ENCODE measurements at regions not wholly inside any gene's neighbourhood (a gene's known extent, or its start where the extent isn't known, plus 50 kb on each side); places are given as distances from the start of the nearest gene placed in this dataset.

GRCh38 chr12:58026897-58027891, 85.8 kb downstream of the ATP23 start:
- Mint-ChIP-seq H3K4me1 (no peaks in the 10 kb centered on the region), H3K27me3 (peaks cover 10% of the 10 kb centered on the region), H3K27ac (no peak overlapping the region), H3K4me3 (no peak overlapping the region), H3K9me3 (ENCODE audit: insufficient read depth) (peaks cover 9% of the 10 kb centered on the region)
- Histone ChIP-seq H3K36me3 (replicated peaks in 1 of 2; ENCODE audit: control extremely low read depth in 1 of 2, control insufficient read depth in 1 of 2, extremely low read depth in 1 of 2, insufficient read depth in 2 of 2, low read length in 1 of 2) (no peaks in the 10 kb centered on the region), H3K9ac (ENCODE audit: low read length) (no peak overlapping the region), H3K4me3 (ENCODE audit: control extremely low read depth in 1 of 5, extremely low read depth in 1 of 5, insufficient read depth in 1 of 5, low read depth in 2 of 5, low read length in 4 of 5) (no peak overlapping the region), H3K4me2 (replicated peaks; ENCODE audit: low read depth, low read length, poor library complexity, severe bottlenecking) (no peak overlapping the region), H3K4me1 (ENCODE audit: control insufficient read depth in 2 of 2, insufficient read depth in 2 of 2, low read length in 2 of 2) (no peaks in the 10 kb centered on the region), H2AFZ (ENCODE audit: insufficient read depth, low read depth, low read length, poor library complexity, severe bottlenecking) (no peak overlapping the region), H3K79me2 (ENCODE audit: control insufficient read depth, insufficient read depth, low read length) (no peaks in the 10 kb centered on the region), H3K27ac (ENCODE audit: low read length in 2 of 2) (no peak overlapping the region), H3K9me3 (ENCODE audit: control extremely low read depth in 1 of 3, control insufficient read depth in 2 of 3, insufficient read depth in 1 of 3, low read length in 2 of 3) (peaks cover 1 to 10% (median 3%) of the 10 kb centered on the region in 3 donors), H3K27me3 (replicated peaks in 1 of 4; ENCODE audit: control extremely low read depth in 1 of 4, control insufficient read depth in 3 of 4, insufficient read depth in 4 of 4, low read length in 3 of 4) (peaks cover 0 to 7% (median 0%) of the 10 kb centered on the region in 4 experiments), H4K20me1 (ENCODE audit: control insufficient read depth, insufficient read depth, low read length, poor library complexity, severe bottlenecking) (no peaks in the 10 kb centered on the region)
- DNase-seq, result no peak
- no peak for TF ChIP-seq CTCF (IDR thresholded peaks at IDR 0.05)
- TF ChIP-seq EZH2 (IDR thresholded peaks at IDR 0.05; ENCODE audit: borderline replicate concordance, insufficient read depth, low read depth, low read length, poor library complexity, severe bottlenecking), result no peak
- intact Hi-C loops (cut with micrococcal nuclease), result no loop called here
- 90% methylated on average over 5 of the region's 9 CpGs for WGBS (ENCODE audit: insufficient coverage)
- ATAC-seq (ENCODE audit: low read depth), result no peak
- CTCF ChIA-PET, result no interaction called here
- POLR2A ChIA-PET, result no interaction called here

- Histone ChIP-seq H3K4me2 (replicated peaks; ENCODE audit: low read depth, low read length, poor library complexity, severe bottlenecking) (no peak overlapping the region), H3K79me2 (ENCODE audit: control insufficient read depth, insufficient read depth, low read length) (no peaks in the 10 kb centered on the region), H3K4me1 (ENCODE audit: control insufficient read depth in 2 of 2, insufficient read depth in 2 of 2, low read length in 2 of 2) (no peaks in the 10 kb centered on the region), H3K27me3 (replicated peaks in 1 of 4; ENCODE audit: control extremely low read depth in 1 of 4, control insufficient read depth in 3 of 4, insufficient read depth in 4 of 4, low read length in 3 of 4) (no peaks in the 10 kb centered on the region), H3K9me3 (ENCODE audit: control extremely low read depth in 1 of 3, control insufficient read depth in 2 of 3, insufficient read depth in 1 of 3, low read length in 2 of 3) (peaks cover 1 to 4% (median 3%) of the 10 kb centered on the region in 3 donors), H2AFZ (ENCODE audit: insufficient read depth, low read depth, low read length, poor library complexity, severe bottlenecking) (no peak overlapping the region), H4K20me1 (ENCODE audit: control insufficient read depth, insufficient read depth, low read length, poor library complexity, severe bottlenecking) (no peaks in the 10 kb centered on the region), H3K27ac (ENCODE audit: low read length in 2 of 2) (no peak overlapping the region), H3K4me3 (ENCODE audit: control extremely low read depth in 1 of 5, extremely low read depth in 1 of 5, insufficient read depth in 1 of 5, low read depth in 2 of 5, low read length in 4 of 5) (no peak overlapping the region), H3K36me3 (replicated peaks in 1 of 2; ENCODE audit: control extremely low read depth in 1 of 2, control insufficient read depth in 1 of 2, extremely low read depth in 1 of 2, insufficient read depth in 2 of 2, low read length in 1 of 2) (no peaks in the 10 kb centered on the region), H3K9ac (ENCODE audit: low read length) (no peak overlapping the region)
- intact Hi-C loops (cut with micrococcal nuclease), result no loop called here
- H3K9me3 Mint-ChIP-seq (ENCODE audit: insufficient read depth), result peaks cover 11% of the 10 kb centered on the region
- DNase-seq (no peak), ATAC-seq (ENCODE audit: low read depth) (no peak)
- WGBS (ENCODE audit: insufficient coverage), result 78% methylated on average over 1 of the region's 3 CpGs
- POLR2A ChIA-PET, result no interaction called here
- TF ChIP-seq CTCF (IDR thresholded peaks at IDR 0.05), result no peak
- no peak for TF ChIP-seq EZH2 (IDR thresholded peaks at IDR 0.05; ENCODE audit: borderline replicate concordance, insufficient read depth, low read depth, low read length, poor library complexity, severe bottlenecking)
- H3K27ac Mint-ChIP-seq, result no peak overlapping the region
- CTCF ChIA-PET, result no interaction called here
- H3K4me3 Mint-ChIP-seq, result no peak overlapping the region
- peaks cover 10% of the 10 kb centered on the region for H3K27me3 Mint-ChIP-seq
- H3K4me1 Mint-ChIP-seq, result no peaks in the 10 kb centered on the region
Observed at GRCh38 chr12:58028294-58028693, 86.9 kb downstream of the ATP23 start.

Data from B cell (primary cell).